ENCODE measurements at regions not wholly inside any gene's neighbourhood (a gene's known extent, or its start where the extent isn't known, plus 50 kb on each side); places are given as distances from the start of the nearest gene placed in this dataset.

- no peak overlapping the region for H3K4me3 ChIP-seq (ENCODE audit: low read depth, low read length)
- TF ChIP-seq CTCF (IDR thresholded peaks at IDR 0.05; ENCODE audit: low read depth, low read length), result peak; percentile 47
- in situ Hi-C loops (cut with HindIII; ENCODE audit: low sequenced_read_pairs), result no loop called here
- DNase-seq (ENCODE audit: low read depth, low spot score), result no peak
Measured at GRCh38 chr20:33915726-33916331, 77.9 kb upstream of the RALY start.

- TF ChIP-seq CTCF (IDR thresholded peaks at IDR 0.05; ENCODE audit: low read depth, low read length), result no peak
- in situ Hi-C loops (cut with HindIII; ENCODE audit: low sequenced_read_pairs), result no loop called here
- no peak for DNase-seq (ENCODE audit: low read depth, low spot score)
- H3K4me3 ChIP-seq (ENCODE audit: low read depth, low read length), result no peak overlapping the region
Measured at GRCh38 chr20:33916768-33917167, 76.9 kb upstream of the RALY start.

GRCh38 chr20:33917831-33918525 lies 75.7 kb upstream of the RALY start:
- no peak for DNase-seq (ENCODE audit: low read depth, low spot score)
- in situ Hi-C loops (cut with HindIII; ENCODE audit: low sequenced_read_pairs), result no loop called here
- no peak overlapping the region for H3K4me3 ChIP-seq (ENCODE audit: low read depth, low read length)
- TF ChIP-seq CTCF (IDR thresholded peaks at IDR 0.05; ENCODE audit: low read depth, low read length), result no peak

GRCh38 chr20:33918662-33919061 lies 75.0 kb upstream of the RALY start:
- in situ Hi-C loops (cut with HindIII; ENCODE audit: low sequenced_read_pairs), result no loop called here
- no peak for TF ChIP-seq CTCF (IDR thresholded peaks at IDR 0.05; ENCODE audit: low read depth, low read length)
- no peak for DNase-seq (ENCODE audit: low read depth, low spot score)
- H3K4me3 ChIP-seq (ENCODE audit: low read depth, low read length), result no peak overlapping the region

GRCh38 chr20:33919653-33920052 lies 74.1 kb upstream of the RALY start:
- no peak for TF ChIP-seq CTCF (IDR thresholded peaks at IDR 0.05; ENCODE audit: low read depth, low read length)
- no peak overlapping the region for H3K4me3 ChIP-seq (ENCODE audit: low read depth, low read length)
- in situ Hi-C loops (cut with HindIII; ENCODE audit: low sequenced_read_pairs), result no loop called here

GRCh38 chr20:33922224-33922623 lies 71.5 kb upstream of the RALY start:
- no peak for TF ChIP-seq CTCF (IDR thresholded peaks at IDR 0.05; ENCODE audit: low read depth, low read length)
- in situ Hi-C loops (cut with HindIII; ENCODE audit: low sequenced_read_pairs), result no loop called here
- H3K4me3 ChIP-seq (ENCODE audit: low read depth, low read length), result no peak overlapping the region
- DNase-seq (ENCODE audit: low read depth, low spot score), result no peak

More at GRCh38 chr20:33919653-33920052, 74.1 kb upstream of the RALY start:
- no peak for DNase-seq (ENCODE audit: low read depth, low spot score)

Data from astrocyte of the spinal cord (primary cell).